ENCODE measurements at regions not wholly inside any gene's neighbourhood (a gene's known extent, or its start where the extent isn't known, plus 50 kb on each side); places are given as distances from the start of the nearest gene placed in this dataset.

GRCh38 chr5:153919161-153919560 is 119.5 kb downstream of the FAM114A2 start:
- DNase-seq (ENCODE audit: low read depth, low spot score) (no peak), FAIRE-seq (no peak)
- TF ChIP-seq, protein P1, sequence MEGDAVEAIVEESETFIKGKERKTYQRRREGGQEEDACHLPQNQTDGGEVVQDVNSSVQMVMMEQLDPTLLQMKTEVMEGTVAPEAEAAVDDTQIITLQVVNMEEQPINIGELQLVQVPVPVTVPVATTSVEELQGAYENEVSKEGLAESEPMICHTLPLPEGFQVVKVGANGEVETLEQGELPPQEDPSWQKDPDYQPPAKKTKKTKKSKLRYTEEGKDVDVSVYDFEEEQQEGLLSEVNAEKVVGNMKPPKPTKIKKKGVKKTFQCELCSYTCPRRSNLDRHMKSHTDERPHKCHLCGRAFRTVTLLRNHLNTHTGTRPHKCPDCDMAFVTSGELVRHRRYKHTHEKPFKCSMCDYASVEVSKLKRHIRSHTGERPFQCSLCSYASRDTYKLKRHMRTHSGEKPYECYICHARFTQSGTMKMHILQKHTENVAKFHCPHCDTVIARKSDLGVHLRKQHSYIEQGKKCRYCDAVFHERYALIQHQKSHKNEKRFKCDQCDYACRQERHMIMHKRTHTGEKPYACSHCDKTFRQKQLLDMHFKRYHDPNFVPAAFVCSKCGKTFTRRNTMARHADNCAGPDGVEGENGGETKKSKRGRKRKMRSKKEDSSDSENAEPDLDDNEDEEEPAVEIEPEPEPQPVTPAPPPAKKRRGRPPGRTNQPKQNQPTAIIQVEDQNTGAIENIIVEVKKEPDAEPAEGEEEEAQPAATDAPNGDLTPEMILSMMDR (optimal IDR thresholded peaks at IDR 0.05 in 1 of 3, IDR thresholded peaks at IDR 0.05 in 1 of 3, conservative IDR thresholded peaks at IDR 0.05 in 1 of 3; ENCODE audit: extremely low read depth in 1 of 3, insufficient read depth in 2 of 3, low read length in 3 of 3), result no peak
- TF ChIP-seq EZH2 (IDR thresholded peaks at IDR 0.05; ENCODE audit: low read length), result no peak
- Histone ChIP-seq H3K9me3 (ENCODE audit: control insufficient read depth, low read depth, low read length) (no peaks in the 10 kb centered on the region), H3K9me1 (ENCODE audit: control insufficient read depth, extremely low read depth, insufficient read depth, low read length) (no peaks in the 10 kb centered on the region), H4K20me1 (ENCODE audit: control insufficient read depth, extremely low read depth, insufficient read depth, low read length) (no peaks in the 10 kb centered on the region), H3K4me3 (ENCODE audit: control insufficient read depth in 2 of 3, extremely low read depth in 1 of 3, insufficient read depth in 2 of 3, low read depth in 1 of 3, low read length in 3 of 3) (no peak overlapping the region), H2AFZ (ENCODE audit: control insufficient read depth, low read length) (no peak overlapping the region), H3K27ac (ENCODE audit: control insufficient read depth, insufficient read depth, low read length) (no peak overlapping the region), H3K79me2 (ENCODE audit: control insufficient read depth, insufficient read depth, low read length) (no peaks in the 10 kb centered on the region), H3K36me3 (ENCODE audit: control insufficient read depth in 2 of 2, extremely low read depth in 1 of 2, insufficient read depth in 2 of 2, low read length in 2 of 2) (no peaks in the 10 kb centered on the region), H3K4me2 (ENCODE audit: control insufficient read depth, extremely low read depth, insufficient read depth, low read depth, low read length) (no peak overlapping the region), H3K4me1 (ENCODE audit: control insufficient read depth, extremely low read depth, insufficient read depth, low read length) (no peaks in the 10 kb centered on the region), H3K9ac (ENCODE audit: control insufficient read depth, extremely low read depth, insufficient read depth, low read length) (no peak overlapping the region), H3K27me3 (ENCODE audit: control insufficient read depth, extremely low read depth, insufficient read depth, low read length) (no peaks in the 10 kb centered on the region)
- dilution Hi-C loops (cut with MboI; ENCODE audit: extremely low pct_ligation_motif_present, low sequenced_read_pairs), result no loop called here

- dilution Hi-C loops (cut with MboI; ENCODE audit: extremely low pct_ligation_motif_present, low sequenced_read_pairs), result no loop called here
- TF ChIP-seq, protein P1 (optimal IDR thresholded peaks at IDR 0.05 in 1 of 3, IDR thresholded peaks at IDR 0.05 in 1 of 3, conservative IDR thresholded peaks at IDR 0.05 in 1 of 3; ENCODE audit: extremely low read depth in 1 of 3, insufficient read depth in 2 of 3, low read length in 3 of 3), result no peak
- no peak for TF ChIP-seq EZH2 (IDR thresholded peaks at IDR 0.05; ENCODE audit: low read length)
- Histone ChIP-seq H3K4me2 (ENCODE audit: control insufficient read depth, extremely low read depth, insufficient read depth, low read depth, low read length) (no peak overlapping the region), H3K27me3 (ENCODE audit: control insufficient read depth, extremely low read depth, insufficient read depth, low read length) (no peaks in the 10 kb centered on the region), H3K9me1 (ENCODE audit: control insufficient read depth, extremely low read depth, insufficient read depth, low read length) (no peaks in the 10 kb centered on the region), H2AFZ (ENCODE audit: control insufficient read depth, low read length) (no peak overlapping the region), H3K4me1 (ENCODE audit: control insufficient read depth, extremely low read depth, insufficient read depth, low read length) (no peaks in the 10 kb centered on the region), H3K36me3 (ENCODE audit: control insufficient read depth in 2 of 2, extremely low read depth in 1 of 2, insufficient read depth in 2 of 2, low read length in 2 of 2) (no peaks in the 10 kb centered on the region), H3K27ac (ENCODE audit: control insufficient read depth, insufficient read depth, low read length) (no peak overlapping the region), H3K79me2 (ENCODE audit: control insufficient read depth, insufficient read depth, low read length) (no peaks in the 10 kb centered on the region), H3K9me3 (ENCODE audit: control insufficient read depth, low read depth, low read length) (no peaks in the 10 kb centered on the region), H3K4me3 (ENCODE audit: control insufficient read depth in 2 of 3, extremely low read depth in 1 of 3, insufficient read depth in 2 of 3, low read depth in 1 of 3, low read length in 3 of 3) (no peak overlapping the region), H3K9ac (ENCODE audit: control insufficient read depth, extremely low read depth, insufficient read depth, low read length) (no peak overlapping the region), H4K20me1 (ENCODE audit: control insufficient read depth, extremely low read depth, insufficient read depth, low read length) (no peaks in the 10 kb centered on the region)
- FAIRE-seq (no peak), DNase-seq (ENCODE audit: low read depth, low spot score) (no peak)
Observed at GRCh38 chr5:153907170-153907775, 131.4 kb downstream of the FAM114A2 start.
